DMS153 treated with DMSO at 0.1 percent for 48 hours (cell line): ENCODE measurements at regions not wholly inside any gene's neighbourhood (a gene's known extent, or its start where the extent isn't known, plus 50 kb on each side); places are given as distances from the start of the nearest gene placed in this dataset.

Source experiments
- DNase-seq: peaks from one replicate; lab custom pipeline; 2025; ENCODE audit not compliant: unreplicated experiment; lab: John Stamatoyannopoulos, UW

DNA sequence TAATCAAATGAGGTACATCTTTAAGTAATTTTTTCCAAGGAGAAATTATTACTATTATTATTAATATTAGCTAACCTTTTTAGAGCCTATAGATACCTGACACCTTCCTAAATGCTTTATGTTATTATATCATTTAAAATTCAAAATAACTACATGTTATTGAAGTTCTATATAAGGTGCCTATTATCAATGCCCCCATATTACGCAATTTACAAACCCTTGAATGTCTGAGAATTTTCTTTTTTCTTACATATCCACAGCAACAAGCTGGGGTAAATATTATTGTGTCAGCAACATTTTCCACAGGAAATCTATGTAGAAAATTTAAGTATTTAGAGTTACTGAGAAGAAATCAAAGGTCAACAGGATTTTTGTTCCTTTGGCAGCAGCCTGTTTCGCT, 327.3 kb downstream of the NXPE2 start:
- no peak for DNase-seq

DNA sequence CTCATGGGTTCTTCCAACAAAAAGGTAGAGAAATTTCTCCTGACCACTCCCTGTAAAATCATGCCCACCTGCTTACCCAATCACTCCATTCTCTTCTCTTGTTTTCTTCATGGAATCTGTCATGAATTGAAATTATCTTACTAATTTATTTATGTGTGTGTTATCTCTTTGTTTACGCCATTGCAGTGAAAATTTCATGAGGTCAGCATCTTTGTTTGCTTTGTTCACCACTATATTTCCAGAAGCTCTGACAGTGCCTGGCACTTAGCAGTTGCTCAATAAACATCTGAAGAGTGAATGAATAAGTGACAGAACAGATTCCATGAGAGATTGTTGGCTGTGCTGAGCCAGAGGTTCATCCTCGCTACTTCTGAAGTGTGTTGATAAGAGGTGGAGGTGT, 329.5 kb downstream of the NXPE2 start:
- DNase-seq: no peak

DNA sequence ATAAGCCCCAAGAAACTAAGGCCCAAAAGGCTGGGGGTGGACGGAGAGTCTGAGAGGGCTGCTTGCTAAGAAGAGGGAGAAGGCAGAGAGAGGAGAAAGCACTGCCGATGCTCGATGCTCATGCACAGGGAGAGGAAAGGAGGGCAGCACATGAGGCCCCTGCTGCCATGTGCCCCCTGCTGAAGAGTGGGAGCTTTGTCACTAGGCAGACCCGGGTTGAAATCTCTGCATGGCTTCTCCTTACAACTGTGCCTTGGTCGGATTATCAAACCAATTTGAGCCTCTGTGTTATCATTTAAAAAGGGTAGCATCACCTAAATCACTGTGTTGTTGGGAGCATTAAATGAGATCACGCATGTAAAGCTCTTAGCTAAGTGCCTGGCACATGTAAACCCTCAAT, 330.5 kb downstream of the NXPE2 start:
- no peak for DNase-seq

DNA sequence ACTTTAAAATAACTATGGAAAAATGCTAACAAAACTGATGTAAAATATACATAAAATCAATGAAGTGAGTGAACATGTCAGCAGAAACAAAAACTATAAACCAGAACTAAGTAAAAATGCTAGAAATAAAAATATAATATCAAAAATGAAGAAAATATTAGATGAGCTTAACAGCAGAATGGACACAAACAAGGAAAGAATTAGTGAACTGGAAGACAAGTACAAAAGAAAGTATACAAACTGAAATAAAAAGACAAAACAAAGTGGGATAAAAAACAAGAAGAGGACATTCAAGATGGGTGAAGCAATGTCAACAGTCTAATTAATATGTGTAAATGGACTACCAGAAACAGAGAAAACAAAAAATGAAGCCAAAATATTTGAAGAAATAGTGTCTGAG, 339.2 kb downstream of the NXPE2 start:
- DNase-seq: no peak

DNA sequence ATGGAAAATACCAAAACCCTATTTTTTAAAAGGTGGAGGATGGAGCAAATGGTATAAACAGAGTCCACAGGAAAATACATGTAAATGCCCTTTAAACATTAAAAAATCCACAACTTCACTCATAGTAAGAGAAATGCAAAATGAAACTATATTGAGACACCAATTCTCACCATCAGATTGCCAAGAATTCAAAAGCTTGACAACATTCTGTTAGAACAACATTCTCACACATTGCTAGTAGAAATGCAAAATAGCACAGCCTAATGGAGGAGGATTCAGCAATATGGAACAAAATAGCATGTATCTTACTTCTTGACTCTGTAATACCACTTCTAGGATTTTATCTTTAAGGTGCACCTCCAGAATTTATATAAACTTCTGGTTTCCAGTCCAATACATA, 351.8 kb downstream of the NXPE2 start:
- no peak for DNase-seq

DNA sequence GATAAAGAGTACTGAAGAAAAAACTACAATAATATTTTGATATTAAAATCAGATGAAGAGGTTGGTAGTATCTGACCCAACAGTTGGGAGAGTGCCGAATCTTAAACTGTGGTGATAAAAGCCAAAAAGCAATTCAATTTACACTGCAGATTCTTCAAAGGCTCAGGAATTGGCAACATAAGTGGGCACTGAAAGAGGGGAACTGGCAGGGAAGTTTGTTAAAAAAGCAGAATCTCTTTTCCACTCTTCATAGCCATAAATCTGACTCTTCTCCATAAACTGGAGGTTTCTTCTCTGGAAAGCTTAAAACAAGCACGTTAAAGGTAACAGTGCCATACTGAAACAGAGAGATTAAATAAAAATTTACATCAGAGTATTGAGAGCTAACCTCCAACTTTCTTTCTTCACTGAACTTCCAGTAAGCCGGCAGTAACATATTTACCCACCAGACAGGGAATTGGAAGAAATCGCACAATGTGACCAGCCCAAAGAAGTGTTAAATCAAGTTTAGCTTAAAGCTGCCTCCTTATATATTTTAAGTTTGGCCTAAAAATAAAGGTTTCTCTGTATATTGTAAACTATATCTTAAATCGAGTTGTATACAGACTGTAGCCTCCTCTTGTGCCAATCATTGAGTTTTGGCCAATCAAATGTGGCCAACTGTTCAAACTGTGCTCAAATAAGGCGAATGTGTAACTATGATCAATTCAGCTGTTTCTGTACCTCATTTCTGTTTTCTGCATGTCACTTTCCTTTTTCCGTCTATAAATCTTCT, 358.3 kb downstream of the NXPE2 start:
- DNase-seq: no peak

DNA sequence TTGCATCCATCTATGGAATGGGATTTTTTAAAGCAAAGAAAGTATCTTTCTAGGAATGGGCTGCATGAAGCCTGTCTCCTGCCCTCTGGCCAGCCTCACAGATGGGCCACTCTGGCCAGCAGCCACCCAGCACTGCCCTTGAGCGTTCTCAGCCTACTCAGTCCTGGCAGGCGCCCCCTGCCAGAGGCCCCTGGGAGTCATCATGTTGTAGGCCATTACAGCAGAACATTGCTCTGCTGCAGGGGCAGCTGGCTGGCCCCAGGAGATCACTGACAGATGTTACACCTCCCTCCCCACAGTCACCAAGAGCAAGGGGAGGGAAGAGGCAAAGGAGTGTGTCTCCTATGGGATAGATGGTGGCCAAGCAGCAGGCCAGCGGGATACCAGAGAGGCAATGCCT, 363.7 kb downstream of the NXPE2 start:
- no peak for DNase-seq

DNA sequence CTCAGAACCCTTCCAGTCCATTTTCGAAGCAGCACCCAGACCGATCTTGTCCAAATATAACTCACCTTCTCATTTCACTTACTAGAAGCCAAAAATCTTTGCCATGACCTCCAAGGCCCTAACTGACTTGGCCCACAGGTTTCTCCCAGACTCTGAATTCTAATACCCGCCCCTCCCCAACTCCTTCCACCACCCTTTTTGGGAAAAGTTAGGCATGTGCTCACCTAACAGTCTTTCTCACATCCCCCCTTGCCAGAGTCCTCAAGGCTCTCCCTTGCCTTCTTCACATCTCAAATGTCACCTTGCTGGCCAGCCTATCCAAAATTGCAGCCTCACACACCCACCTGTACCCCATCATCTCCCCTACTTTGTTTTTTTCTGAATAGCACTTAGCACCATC, 369.3 kb downstream of the NXPE2 start:
- no peak for DNase-seq

DNA sequence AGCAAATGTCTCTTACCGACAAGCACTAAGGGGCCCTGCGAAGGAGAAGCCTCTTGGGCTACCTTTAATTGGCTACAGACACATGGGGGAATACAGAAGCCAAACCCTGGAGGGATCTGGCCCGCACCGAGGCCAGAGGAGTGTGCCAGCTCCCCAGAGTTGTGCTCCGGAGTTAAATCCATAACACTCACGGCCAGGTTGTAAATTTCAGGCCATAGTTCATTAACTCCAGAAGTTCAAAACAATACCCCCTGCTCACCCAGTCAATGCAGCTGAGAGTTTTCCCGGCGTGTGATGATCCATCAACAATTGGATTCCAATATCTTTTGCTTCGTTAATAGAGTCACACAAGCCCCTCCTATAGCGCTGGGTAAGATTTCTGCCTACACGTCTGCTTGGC, 371.5 kb downstream of the NXPE2 start:
- DNase-seq: no peak

DNA sequence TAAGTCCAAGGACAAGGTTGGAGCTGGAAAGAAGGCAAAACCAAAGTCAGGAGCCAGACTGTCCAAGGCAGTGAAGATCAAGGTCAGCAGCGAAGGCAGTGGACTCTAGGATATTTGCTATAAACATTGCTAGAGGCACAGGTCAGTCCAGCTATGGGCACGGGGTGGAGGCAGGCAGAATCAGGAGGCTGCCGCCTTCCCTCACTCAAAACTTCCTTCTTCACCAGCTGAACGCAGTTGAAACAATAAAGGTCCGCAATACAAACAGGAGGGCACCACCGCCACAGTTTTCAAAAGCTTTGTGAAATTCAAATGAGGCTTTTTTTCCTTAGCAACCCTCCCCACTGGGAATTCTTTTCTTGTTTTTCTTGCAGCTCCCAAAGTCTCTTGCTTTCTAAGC, 372.4 kb downstream of the NXPE2 start:
- DNase-seq: no peak

DNA sequence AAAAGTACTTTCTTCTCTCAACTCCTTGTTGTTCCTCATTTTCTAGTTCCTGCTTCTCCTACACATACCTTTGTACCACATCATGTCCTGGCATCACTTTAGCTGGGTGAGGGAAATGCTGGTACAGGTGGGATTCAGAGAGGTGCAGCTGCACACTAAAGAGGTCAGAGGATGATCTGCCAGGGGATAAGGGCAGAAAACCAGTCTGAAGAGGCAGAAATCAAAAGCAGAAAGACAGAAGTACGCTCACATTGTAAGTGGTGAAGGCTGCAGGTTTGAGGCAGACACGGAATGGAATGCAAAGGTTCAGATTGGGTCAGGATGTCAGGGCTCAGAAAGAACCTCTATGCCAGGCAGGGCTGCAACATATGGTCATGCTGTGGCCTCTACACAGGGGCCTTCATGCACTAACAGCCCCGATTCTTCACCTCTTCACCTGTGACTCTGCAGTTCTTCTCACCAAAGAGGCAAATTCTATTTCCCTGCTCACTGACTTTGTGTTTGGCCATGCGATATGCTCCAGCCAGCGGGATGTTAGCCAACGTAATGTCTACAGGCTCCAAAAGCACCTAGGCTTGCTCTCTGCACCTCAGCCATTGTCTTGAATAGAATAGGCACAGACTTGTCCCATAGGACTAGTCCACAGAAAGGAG, 373.7 kb downstream of the NXPE2 start:
- DNase-seq: no peak

DNA sequence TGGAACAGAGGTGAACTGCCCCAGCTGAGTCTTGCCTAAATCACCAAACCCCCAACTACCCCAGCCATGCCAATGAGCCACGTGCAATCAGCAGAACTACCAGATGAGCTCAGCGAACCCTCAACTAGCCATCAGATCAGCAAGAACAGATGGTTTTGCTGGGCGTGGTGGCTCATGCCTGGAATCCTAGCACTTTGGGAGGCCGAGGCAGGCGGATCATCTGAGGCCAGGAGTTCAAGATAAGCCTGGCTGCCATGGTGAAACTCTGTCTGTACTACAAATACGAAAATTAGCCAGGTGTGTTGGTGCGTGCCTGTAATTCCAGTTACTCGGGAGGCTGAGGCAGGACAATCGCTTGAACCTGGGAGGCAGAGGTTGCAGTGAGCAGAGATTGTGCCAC, 374.3 kb downstream of the NXPE2 start:
- DNase-seq: no peak

DNA sequence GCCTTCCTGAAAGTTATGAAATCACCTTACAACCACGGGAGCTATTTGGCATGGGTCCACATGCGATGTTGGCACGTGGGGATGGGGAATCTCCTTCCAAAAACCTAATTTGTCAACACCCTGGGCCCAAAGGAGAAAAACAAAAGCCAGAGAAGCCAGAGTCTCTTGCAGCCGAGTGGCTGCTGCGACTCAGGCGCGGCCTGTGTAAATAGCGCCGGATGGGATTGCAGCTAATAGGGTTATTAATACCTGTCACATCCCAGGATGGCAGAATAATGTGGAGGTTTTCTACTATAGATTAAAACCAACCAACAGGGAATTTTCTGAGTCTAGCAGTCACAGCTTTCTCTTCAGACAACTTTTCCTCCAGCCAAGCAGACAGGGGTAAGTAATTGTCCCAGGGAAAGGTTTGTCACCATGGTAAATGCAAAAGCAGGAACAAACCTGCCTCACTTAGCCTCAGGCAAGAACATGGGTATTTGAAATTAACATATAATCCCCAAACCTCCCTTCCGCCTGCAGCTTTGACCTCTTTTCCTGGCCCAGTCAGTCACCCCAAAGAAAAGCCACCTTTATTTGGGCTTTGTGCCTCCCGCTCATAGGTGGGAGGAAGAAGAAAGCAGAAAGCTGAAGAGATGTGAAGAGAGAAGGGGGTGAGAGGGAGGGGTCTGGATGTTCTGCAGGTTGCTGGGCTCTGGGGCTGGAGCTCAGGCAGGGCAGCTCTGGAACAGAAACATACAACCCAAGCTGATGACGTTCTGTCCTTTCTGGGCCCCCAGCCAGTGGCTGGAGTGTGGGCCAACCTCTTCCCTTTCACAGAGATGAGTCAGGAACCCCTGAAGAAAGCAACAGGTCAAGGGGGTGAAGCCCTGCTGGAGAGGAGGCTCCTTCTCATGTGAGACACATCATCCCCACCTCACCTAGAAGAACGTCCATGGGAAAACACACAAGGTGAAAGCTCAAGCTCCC, 376.5 kb downstream of the NXPE2 start:
- DNase-seq: no peak

DNA sequence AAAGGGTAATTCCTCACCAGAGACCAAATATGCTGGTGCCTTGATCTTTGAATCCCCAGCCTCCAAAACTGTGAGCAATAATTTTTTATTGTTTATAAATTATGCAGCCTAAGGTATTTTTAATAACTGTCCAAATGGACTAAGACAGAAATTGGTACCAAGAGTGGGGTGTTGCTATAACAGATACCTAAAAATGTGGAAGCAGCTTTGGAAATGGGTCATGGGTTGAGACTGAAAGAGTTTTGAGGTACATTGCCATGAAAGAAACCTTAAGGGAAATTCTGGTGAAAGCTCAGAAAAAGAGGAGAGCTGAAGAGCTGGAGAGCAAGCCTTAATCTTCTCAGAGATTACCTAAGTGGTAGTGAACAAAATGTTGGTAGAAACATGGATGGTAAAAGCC, 378.2 kb downstream of the NXPE2 start:
- no peak for DNase-seq

DNA sequence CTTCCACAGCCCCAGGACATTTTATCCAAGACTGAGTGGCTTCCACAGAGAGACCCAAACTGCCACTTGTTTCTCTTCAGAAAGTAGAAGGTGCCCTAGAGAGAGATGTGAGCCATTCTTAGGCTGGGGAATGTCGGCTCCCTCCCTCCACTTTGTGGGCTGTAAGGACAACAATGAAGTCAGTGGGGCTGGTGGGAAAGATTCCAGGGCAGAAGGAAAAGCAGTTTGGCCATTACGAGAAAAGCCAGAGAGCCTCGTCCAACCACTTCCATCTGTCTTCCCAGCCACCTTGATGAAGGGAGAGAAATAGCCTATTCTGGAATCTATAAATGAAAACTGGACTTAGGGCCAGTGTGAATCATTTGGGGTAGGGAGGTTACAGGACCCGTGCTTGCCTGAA, 382.5 kb downstream of the NXPE2 start:
- no peak for DNase-seq

DNA sequence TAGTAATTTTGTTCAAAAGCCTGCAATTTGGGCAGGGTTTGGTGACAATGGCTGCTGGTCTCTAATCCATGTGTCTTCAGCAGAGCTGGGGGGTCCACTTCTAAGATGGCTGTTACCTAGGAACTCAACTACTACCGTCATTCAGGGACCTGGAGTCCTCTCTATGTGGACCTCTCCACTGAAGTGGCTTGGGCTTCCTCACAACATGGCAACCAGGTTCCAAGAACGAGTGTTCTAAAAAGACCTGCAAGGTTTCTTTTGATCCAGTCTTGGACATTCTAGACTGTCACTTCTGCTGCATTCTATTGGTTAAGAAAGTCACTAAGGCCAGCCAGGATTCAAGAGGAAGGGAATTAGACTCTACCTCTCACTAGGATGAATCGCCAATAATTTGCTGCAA, 387.0 kb downstream of the NXPE2 start:
- no peak for DNase-seq

DNA sequence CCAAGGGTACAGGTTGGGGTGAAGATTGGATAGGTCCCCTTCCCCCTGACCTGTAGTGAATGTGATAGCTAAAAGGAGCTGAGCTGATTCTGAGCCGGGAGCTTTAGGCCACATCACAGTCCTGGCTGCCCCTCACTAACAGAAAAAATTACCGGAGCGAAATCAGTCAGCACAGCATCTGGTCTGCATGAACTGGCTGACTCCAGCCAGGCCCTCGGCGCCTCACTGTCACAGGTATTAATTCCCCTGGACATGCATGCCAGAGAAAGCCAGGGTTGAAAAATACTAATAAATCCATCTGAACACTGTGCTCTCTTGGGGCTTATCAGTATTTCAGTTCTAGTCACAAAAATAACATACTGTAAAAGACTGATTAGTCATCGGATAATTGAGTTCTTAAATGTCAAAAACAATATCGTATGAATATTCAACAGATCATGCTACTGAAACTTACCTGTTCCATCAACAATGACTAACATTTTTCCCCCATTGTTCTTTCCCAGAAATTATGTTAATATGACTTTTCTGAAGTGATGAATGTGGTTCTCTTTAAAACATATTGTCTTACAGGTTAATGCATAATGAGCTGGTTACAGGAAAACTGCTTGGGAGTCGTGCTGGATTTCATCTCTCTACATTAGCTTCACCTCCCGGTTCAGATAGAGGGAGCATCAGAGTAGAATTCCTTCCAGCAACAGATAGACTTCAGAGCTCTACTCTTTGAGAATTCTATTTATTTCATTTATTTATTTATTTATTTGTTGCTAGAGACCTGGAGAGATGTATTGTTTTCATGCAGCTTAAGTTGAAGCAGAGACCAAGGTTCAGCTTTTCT, 387.7 kb downstream of the NXPE2 start:
- DNase-seq: no peak

DNA sequence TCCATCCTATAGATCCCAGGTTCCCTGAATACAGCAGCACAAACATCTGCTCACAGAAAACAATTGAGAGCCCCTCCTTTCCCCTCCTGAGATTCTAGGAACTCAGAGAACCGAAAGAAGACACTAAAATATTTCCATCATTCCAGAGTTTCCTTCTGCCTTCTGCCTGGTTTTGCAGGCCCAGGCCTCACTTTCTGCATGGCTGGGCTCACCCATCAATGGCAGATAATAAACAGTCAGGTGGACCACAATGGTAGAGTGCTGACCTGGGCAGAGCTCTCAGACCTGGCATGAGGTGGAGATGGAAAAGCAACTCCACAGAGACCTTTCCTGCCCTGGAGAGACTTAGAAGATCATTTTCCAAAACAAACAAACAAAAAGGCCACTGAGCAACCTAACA, 389.1 kb downstream of the NXPE2 start:
- no peak for DNase-seq

DNA sequence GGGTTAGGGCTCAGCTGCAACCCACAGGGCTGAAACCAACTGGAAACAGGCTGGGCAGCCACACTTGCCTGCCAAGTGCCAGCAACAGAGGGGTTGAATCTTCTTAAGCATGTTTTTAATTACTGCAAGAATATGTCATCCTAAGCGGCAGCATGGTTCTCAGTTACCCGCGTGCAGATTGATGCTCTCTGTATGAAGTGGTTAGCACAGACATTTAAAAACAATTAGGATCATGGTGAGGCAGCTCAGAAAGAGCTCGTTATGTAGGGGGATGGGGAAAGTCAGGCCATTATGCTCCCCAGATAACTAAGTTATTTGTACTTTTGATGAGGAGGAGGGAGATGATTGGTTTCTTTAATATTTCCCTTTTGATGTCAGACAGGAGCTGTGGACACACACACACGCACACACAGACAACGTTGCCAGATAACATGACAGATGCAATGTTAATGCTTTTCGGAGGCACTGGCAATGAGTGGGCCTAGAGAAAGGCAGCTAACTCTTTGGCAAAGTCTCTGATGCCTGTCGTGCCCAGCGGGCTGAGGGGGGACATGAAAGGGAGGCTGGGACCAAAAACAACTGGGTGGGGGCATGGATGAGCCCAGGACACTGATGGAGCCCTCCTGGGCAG, 389.7 kb downstream of the NXPE2 start:
- no peak for DNase-seq

DNA sequence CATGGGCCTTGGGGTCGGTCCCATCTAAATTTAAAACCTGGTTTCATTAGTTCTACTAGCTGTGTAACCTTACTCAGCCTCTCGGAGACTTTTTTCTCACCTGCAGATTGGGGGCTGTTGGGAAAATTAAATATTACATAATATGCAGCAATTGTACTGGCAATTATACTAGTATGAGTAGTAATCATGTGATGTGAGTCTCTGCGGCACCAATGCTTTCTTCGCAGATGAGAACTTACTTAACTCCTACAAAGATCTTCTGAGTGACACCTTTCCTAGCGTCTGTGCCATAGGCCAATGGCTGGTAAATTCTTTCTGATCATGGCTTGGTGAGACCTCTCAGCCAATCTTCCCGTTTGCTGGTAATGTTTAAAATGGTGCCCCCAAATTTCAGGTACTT, 391.3 kb downstream of the NXPE2 start:
- no peak for DNase-seq
